ENCODE measurements at regions not wholly inside any gene's neighbourhood (a gene's known extent, or its start where the extent isn't known, plus 50 kb on each side); places are given as distances from the start of the nearest gene placed in this dataset.

- CTCF ChIA-PET: interaction anchor here (1.1 kb wide), 1 partner anchor 81 kb away, joined by 3 read pairs; no protein-coding TSS in a partner anchor
- POLR2A ChIA-PET: no interaction called here
- TF ChIP-seq FOXK2 (IDR thresholded peaks at IDR 0.05) (no peak), FOXM1 (IDR thresholded peaks at IDR 0.05; ENCODE audit: borderline replicate concordance) (no peak), FOXA1 (IDR thresholded peaks at IDR 0.05) (no peak), LEF1 (IDR thresholded peaks at IDR 0.05; ENCODE audit: borderline replicate concordance) (no peak), ELF4 (IDR thresholded peaks at IDR 0.05) (no peak), ARNT (IDR thresholded peaks at IDR 0.05) (no peak), TARDBP (IDR thresholded peaks at IDR 0.05) (no peak), HDGF (IDR thresholded peaks at IDR 0.05; ENCODE audit: borderline replicate concordance) (no peak), NFRKB (IDR thresholded peaks at IDR 0.05) (no peak)
- DNase-seq (ENCODE audit: extremely low spot score): no peak
These were observed 63.8 kb upstream of the NOCT start for GRCh38 chr4:138951764-138952163.

GRCh38 chr4:138949866-138950265 lies 65.7 kb upstream of the NOCT start:
- no peak for DNase-seq (ENCODE audit: extremely low spot score)
- TF ChIP-seq FOXA1 (IDR thresholded peaks at IDR 0.05): no peak
- no peak for TF ChIP-seq CTBP1 (IDR thresholded peaks at IDR 0.05; ENCODE audit: borderline replicate concordance)
- TF ChIP-seq TARDBP (IDR thresholded peaks at IDR 0.05): no peak
- no peak for TF ChIP-seq ZNF384 (IDR thresholded peaks at IDR 0.05)
- ChIA-PET POLR2A (no interaction called here), CTCF (interaction anchor here (0.7 to 1.7 kb wide), 3 partner anchors 9 to 12 kb away, joined by 3 to 7 read pairs (median 4); no protein-coding TSS in a partner anchor)

GRCh38 chr4:138948918-138949317 lies 66.7 kb upstream of the NOCT start:
- no peak for DNase-seq (ENCODE audit: extremely low spot score)
- POLR2A ChIA-PET: no interaction called here
- no peak for TF ChIP-seq LEF1 (IDR thresholded peaks at IDR 0.05; ENCODE audit: borderline replicate concordance)
- TF ChIP-seq CTBP1 (IDR thresholded peaks at IDR 0.05; ENCODE audit: borderline replicate concordance): no peak
- no peak for TF ChIP-seq HDGF (IDR thresholded peaks at IDR 0.05; ENCODE audit: borderline replicate concordance)
- no peak for TF ChIP-seq TARDBP (IDR thresholded peaks at IDR 0.05)
- TF ChIP-seq BHLHE40 (IDR thresholded peaks at IDR 0.05; ENCODE audit: borderline replicate concordance): no peak
- TF ChIP-seq NFRKB (IDR thresholded peaks at IDR 0.05): no peak
- TF ChIP-seq ZNF384 (IDR thresholded peaks at IDR 0.05): no peak
- TF ChIP-seq ARNT (IDR thresholded peaks at IDR 0.05): no peak
- no peak for TF ChIP-seq ELF4 (IDR thresholded peaks at IDR 0.05)
- TF ChIP-seq FOXA1 (IDR thresholded peaks at IDR 0.05): no peak
- CTCF ChIA-PET: interaction anchor here (0.9 to 1.7 kb wide), 3 partner anchors 10 to 11 kb away, joined by 3 to 7 read pairs (median 4); no protein-coding TSS in a partner anchor

- no peak for TF ChIP-seq FOXM1 (IDR thresholded peaks at IDR 0.05; ENCODE audit: borderline replicate concordance)
- no peak for TF ChIP-seq ZNF384 (IDR thresholded peaks at IDR 0.05)
- no peak for TF ChIP-seq SP1 (IDR thresholded peaks at IDR 0.05)
- no peak for TF ChIP-seq FOXA1 (IDR thresholded peaks at IDR 0.05)
- TF ChIP-seq CTBP1 (IDR thresholded peaks at IDR 0.05; ENCODE audit: borderline replicate concordance): no peak
- TF ChIP-seq ARNT (IDR thresholded peaks at IDR 0.05): no peak
- no peak for TF ChIP-seq SUZ12 (IDR thresholded peaks at IDR 0.05)
- TF ChIP-seq LEF1 (IDR thresholded peaks at IDR 0.05; ENCODE audit: borderline replicate concordance): no peak
- TF ChIP-seq ELF4 (IDR thresholded peaks at IDR 0.05): no peak
- TF ChIP-seq HDGF (IDR thresholded peaks at IDR 0.05; ENCODE audit: borderline replicate concordance): no peak
- no peak for TF ChIP-seq L3MBTL2 (conservative IDR thresholded peaks at IDR 0.05)
- no peak for TF ChIP-seq NFRKB (IDR thresholded peaks at IDR 0.05)
- TF ChIP-seq PKNOX1 (IDR thresholded peaks at IDR 0.05): no peak
- TF ChIP-seq TARDBP (IDR thresholded peaks at IDR 0.05): no peak
- no peak for TF ChIP-seq FOXK2 (IDR thresholded peaks at IDR 0.05)
- DNase-seq (ENCODE audit: extremely low spot score): no peak
- ChIA-PET POLR2A (no interaction called here), CTCF (no interaction called here)
These were observed 69.3 kb upstream of the NOCT start for GRCh38 chr4:138946306-138946705.

- ChIA-PET CTCF (no interaction called here), POLR2A (no interaction called here)
- TF ChIP-seq TARDBP (IDR thresholded peaks at IDR 0.05) (no peak), ZNF384 (IDR thresholded peaks at IDR 0.05) (no peak), CTBP1 (IDR thresholded peaks at IDR 0.05; ENCODE audit: borderline replicate concordance) (no peak), FOXM1 (IDR thresholded peaks at IDR 0.05; ENCODE audit: borderline replicate concordance) (no peak), NFRKB (IDR thresholded peaks at IDR 0.05) (no peak), PKNOX1 (IDR thresholded peaks at IDR 0.05) (no peak), LEF1 (IDR thresholded peaks at IDR 0.05; ENCODE audit: borderline replicate concordance) (no peak), SP1 (IDR thresholded peaks at IDR 0.05) (no peak), L3MBTL2 (conservative IDR thresholded peaks at IDR 0.05) (no peak), FOXK2 (IDR thresholded peaks at IDR 0.05) (no peak), ELF4 (IDR thresholded peaks at IDR 0.05) (no peak), FOXA1 (IDR thresholded peaks at IDR 0.05) (no peak), ARNT (IDR thresholded peaks at IDR 0.05) (no peak), HDGF (IDR thresholded peaks at IDR 0.05; ENCODE audit: borderline replicate concordance) (no peak), BHLHE40 (IDR thresholded peaks at IDR 0.05; ENCODE audit: borderline replicate concordance) (no peak), SUZ12 (IDR thresholded peaks at IDR 0.05) (no peak)
- DNase-seq (ENCODE audit: extremely low spot score): no peak
These were observed 69.7 kb upstream of the NOCT start for GRCh38 chr4:138945840-138946239.

GRCh38 chr4:138945401-138945800 lies 70.2 kb upstream of the NOCT start:
- no peak for TF ChIP-seq PKNOX1 (IDR thresholded peaks at IDR 0.05)
- TF ChIP-seq CTBP1 (IDR thresholded peaks at IDR 0.05; ENCODE audit: borderline replicate concordance): no peak
- TF ChIP-seq HDGF (IDR thresholded peaks at IDR 0.05; ENCODE audit: borderline replicate concordance): no peak
- TF ChIP-seq ELF4 (IDR thresholded peaks at IDR 0.05): no peak
- TF ChIP-seq ZNF384 (IDR thresholded peaks at IDR 0.05): no peak
- no peak for TF ChIP-seq LEF1 (IDR thresholded peaks at IDR 0.05; ENCODE audit: borderline replicate concordance)
- TF ChIP-seq FOXK2 (IDR thresholded peaks at IDR 0.05): no peak
- POLR2A ChIA-PET: interaction anchor here (0.6 kb wide), 1 partner anchor 140 kb away, joined by 3 read pairs; no protein-coding TSS in a partner anchor
- no peak for DNase-seq (ENCODE audit: extremely low spot score)
- CTCF ChIA-PET: no interaction called here

Measured in HEK293T (cell line).